SW480 (cell line): ENCODE measurements at regions not wholly inside any gene's neighbourhood (a gene's known extent, or its start where the extent isn't known, plus 50 kb on each side); places are given as distances from the start of the nearest gene placed in this dataset.

ENCODE experiments used
- DNase-seq: peaks from one replicate; pipeline ENCODE4 v3.0.0-alpha.2; 2016; ENCODE audit warnings: low spot score

DNA sequence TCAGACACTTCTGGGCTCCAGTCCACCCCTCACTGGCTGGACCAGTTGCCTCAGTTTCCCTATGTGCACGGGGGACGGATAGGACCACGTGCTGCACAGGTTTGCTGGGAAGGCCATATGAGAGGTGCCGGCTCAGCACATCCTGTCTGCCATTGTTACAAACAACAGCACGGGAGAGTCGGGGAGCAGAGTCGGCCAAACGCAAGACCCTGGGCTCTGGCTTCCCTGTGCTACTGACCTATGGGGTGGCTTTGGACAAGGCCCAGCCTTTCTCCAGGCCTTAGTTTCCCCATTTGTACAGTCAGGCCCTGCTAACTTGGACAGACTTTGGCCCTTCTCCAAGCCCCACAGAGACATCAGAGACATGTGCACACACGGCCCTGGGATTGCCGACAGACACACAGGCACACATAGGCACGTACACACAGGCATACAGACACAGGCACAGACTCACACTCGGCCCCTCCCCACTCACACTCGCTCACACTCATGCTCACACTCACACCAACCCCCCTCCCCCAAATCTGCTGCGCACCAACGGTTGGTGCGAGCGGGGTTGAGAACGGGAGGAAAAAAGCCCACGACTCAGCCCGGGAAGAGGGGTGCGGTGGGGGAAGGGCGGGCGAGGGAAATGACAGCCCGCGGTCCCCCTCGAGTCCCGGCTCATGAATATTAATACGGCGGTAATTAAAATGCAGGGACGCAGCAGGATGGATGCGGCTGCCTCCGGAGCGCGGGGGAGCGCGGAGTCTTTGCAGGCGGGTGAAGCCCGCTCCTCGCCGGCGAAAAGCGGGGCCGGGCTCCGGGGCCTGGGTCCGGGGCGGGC is 133.0 kb downstream of the C9orf50 start:
- peak; percentile 78 for DNase-seq

DNA sequence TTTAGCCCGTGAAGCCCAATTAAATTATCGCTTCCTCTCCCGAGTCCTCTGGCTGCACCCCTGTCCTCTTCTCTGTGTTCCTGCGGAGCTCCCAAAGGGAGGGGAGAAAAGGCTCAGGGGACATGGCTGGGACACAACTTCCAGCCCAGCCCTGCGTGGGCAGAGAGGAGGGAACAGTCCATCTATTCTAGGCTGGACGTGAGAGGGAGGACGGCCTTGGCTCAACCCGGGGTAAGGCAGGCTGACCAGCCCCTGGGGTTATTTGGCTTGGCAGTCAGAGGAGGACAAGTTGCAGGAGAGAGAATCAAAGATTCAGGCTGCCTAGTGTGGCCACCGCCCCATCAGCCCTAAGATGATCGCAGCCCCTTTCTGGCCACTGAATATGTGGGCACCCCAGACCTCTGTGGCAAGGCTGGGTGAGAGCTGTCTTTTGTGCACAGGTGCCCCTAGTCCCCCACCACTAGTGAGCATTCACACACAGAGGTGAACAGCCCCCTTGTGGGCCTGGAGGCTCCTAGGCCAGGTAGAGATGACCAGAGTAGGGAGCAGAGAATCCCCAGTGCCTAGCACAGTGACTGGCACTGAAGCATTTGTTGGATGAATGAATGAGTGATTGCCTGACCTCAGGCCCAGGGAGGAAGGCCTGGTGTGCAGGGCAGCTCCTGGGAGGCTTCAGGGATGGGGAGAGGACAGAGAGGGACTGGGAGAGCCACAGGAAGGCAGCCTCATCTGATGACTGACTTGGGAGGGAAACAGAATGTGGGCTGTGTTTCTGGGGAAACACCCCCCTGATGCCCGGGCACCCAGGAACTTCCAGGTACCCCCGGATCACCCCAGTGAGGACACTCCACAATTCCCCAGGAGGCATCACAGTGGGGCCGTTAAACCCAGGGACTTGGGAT is 133.9 kb downstream of the C9orf50 start:
- DNase-seq: no peak

DNA sequence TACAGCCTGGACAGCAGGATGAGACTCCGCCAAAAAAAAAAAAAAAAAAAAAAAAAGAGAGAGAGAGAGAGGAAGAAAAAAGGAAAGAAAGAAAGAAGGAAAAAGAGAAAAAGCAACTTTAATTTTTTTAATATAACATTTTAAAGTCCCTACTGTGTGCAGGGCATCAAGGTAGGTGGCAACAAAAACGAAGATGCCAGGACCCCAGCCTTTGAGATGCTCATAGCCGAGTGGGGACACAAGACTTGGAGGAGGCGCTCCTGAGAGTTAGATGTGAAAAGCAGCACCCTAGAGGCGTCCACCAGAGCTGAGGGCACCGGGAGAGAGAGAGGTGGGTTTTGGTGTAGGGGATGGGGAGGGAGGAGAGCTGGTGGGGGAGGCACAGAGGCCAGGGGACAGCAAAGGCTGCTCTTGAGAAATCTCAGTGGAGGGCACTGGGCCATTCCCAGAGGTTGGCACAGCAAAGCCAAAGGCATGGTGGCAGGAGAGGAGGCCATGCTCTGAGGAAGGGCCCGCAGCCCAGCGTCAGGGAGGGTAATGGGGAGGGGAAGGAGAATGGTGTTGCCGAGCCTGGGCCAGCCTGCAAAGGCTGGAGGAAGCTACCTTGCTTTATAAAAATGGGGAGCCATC is 135.6 kb downstream of the C9orf50 start:
- DNase-seq: no peak

DNA sequence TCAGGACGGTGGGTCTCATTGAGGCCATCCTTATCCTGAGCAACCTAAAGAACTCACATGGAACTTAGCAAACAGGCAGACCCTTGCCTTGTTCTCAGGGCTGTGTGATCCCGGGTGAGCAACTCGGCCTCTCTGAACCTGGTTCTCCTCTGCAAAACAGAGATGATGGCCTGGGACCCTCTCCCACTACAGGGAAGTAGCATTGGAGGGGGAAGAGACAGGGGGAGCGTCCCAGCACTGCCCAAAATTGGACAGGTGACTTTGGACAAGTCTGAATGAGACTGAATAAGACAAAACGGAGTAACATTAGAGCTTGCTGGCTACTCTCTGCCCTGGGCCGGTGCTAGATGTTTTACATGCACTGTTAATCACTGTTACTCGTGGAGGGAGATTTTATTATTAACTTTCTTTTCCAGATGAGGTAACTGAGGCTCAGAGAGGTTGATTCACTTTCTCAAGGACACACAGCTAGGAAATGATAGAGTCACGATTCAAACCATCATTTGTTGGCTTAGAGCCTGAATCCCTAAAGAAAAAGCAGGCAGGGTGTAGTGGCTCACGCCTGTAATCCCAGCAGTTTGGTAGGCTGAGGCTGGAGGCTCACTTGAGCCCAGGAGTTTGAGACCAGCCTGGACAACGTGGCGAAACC is 136.4 kb downstream of the C9orf50 start:
- DNase-seq: no peak

DNA sequence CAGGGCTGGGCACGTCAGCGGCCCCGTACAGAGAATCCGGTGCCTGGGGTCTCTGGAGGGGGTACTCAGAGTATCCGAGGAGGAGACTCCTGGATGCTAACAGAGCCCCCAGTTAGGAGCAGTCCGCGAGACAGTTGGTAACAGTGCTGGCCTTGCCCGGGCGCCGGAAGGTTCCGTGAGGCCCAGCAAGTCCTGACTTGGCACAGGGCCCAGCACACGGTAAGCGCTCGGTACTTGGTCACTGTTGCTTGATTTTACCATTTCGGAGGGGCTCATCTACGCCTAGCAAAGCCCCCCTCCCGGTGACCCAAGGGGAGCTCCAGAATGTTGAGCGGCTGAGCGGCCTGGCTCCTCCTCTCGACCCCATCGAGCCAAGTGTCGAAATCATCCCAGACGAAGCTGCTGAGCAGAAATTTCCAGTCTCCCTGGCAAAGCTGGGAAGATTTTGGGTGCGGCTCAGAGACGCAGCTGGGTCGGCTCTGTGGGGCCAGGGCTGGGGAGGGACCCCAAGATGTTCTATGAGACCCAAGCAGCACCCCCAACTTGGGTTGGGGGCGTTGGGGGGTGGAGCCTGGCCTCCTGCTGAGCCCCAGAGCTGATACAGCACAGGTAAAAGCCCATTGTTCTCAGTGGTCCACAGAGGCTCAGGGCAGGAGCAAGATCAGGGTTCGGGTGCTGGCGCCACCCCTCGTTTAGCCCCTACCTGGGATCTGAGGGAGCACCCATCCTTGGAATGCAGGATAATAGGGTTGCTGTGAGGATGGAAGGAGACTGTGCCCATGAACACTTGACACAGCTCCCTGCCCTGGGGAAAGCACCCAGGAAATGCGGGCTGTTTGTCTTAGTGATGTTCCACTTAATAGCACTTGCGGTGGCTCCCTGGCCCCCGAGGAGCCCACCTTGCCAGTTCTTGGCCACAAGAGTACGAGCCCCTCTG is 137.2 kb downstream of the C9orf50 start:
- DNase-seq: peak; percentile 56

DNA sequence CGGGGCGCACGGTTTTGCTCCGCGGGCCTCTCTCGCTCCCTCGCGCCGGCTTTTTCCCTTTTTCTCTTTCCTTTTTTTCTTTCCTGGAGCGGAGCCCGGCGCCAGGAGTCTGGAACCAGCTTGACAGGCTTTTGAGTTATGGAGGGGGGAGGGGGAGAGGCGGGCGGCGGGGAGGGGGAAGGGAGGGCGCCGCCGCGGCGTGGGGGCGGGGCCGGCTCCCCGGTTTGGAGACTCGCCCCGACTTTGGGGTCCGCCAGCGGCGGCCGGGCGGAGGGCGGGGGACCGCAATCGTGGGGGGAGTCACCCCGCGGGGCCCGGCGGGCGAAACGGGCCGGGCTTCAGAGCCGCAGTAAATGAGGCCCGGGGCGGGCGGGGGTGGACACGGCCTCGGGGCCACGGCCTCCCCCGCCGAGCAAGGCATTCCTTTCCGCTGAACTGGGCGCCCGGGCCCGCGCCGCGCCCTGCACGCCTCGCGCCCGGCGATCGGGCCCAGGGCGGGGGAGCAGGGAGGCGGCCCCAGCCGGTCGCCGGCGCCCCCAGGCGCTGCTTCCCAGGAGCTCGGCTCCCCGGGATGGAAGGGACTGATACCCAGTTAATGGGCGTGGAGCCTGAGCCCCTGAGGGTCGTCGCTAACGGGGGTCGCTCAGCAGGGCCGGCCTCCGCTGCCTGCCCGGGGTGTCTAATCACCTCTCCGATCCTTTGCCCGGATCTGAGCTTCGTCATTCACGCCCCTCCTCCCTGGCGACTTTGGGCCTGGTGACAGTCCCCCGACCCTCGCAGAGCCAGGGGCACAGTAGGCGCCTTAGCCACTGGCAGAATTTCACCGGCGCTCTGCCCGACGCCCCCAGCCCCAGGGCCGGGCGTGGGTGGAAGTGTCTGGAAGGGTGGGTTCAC is 138.1 kb downstream of the C9orf50 start:
- DNase-seq: peak; percentile 79

DNA sequence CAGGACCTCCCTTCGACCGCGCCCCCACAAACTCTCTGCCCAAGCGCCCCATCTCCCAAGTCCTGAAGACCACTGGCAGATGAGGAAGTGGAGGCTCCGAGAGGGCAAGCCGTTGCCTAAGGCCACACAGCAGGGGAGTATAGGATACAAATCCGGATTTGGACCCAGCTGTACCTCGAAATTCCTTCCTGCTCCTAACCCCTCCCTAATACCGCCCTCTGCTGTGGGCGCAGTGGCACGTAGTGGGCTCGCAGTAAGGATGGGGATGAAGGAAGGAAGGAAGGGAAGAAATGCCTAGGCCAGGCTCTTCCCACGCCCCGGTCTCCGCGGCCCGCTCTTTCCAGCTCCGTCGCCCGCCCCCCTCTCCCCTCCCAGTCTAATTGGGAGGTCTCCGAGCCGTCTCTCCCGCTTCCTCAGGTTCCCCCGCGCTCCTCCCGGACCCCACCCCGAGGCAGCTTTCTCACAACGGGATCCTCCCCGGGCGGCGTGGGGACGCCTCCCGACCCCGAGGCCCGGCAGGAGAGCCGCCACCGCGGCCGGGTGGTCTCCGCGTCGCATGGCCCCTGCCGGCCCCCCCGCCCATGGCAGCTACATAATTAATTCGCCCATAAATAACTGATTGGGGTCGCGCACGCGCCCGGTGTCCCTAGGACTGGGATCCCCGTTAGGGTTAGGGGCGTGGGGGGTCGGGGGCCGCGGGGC is 138.9 kb downstream of the C9orf50 start:
- DNase-seq: no peak

DNA sequence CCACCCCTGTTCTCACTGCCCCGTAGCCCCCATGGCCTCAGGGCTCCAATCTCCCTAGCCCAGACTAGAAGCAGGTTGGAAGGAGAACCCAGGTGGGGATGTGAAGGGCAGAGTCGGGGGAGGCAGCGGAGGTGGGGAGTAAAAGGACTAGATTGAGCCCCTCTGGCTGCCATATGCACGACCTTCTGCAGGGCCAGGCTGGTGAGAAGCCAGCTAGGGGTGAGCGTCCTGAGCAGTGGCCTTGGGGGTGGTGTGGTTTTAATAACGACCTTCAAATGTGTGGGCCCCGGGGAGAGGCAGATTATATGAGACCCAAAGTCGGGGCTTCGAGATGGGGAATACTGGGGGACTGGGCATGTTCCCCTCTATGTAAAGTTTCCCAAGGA is 139.5 kb downstream of the C9orf50 start:
- DNase-seq: no peak

DNA sequence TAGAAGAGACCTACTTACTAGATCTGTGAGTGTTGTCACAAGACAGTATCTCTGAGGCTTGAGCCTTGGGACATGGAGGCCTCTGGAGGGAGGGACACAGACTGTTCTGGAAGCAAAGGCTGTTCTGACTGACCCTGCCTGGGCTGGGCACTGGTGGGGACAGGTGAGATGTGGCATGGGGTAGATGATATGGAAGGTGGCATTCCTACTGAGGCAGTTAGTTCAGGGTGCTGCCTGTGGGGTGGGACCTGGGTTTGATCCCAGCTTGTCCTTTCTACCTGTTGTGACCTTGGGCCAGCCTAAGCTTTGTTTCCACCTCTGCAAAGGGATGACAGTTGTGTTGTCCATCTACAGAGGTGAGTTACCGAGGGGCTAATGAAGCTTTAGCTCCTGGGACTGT is 140.2 kb downstream of the C9orf50 start:
- no peak for DNase-seq

DNA sequence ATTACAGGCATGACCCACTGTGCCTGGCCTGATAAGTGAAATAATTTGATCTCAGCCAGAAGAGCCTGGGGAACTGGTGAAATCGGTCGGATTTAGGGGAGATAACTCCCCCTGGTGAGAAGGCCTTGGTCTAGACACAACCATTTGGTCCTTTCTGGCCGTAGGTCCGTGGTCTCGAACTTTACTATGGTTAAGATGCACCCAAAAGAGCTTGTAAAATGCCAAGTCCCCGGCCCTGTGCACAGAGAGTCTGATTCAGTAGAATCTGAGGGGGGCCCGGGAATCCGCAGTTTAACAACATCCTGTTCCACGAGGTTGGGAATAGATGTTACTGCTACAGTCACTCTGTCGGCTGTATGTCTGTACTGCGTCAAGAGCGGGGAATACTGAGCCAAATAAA is 140.7 kb downstream of the C9orf50 start:
- no peak for DNase-seq

DNA sequence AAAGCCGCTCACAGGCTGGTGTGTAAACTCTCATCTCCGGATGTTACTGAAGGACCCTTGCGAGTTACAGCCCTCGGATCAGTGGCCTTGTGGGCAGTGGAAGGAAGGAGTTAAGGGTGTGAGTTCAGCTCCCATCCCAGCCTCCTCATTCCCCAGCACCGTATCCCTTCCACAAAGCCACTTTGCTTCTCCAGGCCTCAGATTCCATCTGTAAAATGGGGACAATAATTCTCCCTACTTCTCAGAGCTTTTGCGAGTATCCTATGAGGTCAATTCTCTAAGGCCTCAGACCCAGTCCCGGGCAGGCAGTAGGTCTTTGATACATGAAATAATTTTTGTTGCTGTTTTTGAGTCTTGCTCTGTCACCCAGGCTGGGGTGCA is 141.3 kb downstream of the C9orf50 start:
- no peak for DNase-seq

DNA sequence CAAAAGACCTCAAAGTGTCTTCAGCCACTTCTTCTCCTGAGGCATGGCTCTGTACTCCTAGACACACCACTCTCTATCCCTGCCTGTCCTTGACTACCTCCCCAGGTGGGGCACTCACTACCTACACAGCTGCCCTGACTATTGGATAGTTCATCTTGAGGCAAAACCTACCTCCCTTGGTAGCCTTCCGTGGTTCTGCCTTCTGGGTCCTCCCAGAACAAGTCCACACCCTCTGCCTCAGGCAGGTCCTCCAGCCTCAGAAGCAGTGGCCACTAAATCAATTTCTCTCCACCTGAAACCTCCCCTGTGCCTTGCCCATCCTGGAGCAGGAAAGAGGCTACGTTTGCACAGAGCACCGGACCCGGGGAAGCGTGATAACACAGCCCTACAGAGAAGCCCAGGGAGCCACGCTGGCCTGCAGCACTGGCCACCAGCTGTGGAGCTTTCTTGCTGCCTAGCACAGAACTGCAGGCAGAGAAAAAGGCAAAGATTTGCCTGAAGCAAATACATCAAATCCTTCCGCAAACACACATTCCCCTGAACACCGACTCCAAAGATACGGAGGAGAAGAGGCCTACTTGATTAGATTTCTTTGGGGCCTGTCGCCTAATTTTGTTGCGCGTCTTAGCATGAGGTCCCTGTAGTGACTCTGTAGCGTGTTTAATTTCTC is 141.8 kb downstream of the C9orf50 start:
- no peak for DNase-seq

DNA sequence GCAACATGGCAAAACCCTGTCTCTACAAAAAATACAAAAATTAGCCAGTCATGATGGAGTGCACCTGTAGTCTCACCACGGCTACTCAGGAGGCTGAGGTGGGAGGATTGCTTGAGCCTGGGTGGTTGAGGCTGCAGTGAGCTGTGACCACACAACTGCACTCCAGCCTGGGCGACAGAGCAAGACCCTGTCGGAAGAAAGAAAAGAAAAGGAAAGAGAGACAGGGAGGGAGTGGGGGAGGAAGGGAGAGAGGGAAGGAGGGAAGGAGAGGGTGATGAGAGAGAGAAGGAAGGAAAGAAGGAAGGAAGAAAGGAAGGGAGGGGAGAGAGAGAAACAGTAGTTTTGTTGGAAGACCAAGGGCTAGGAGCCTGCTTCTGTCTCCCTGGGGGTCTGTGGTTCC is 142.4 kb downstream of the C9orf50 start:
- no peak for DNase-seq

DNA sequence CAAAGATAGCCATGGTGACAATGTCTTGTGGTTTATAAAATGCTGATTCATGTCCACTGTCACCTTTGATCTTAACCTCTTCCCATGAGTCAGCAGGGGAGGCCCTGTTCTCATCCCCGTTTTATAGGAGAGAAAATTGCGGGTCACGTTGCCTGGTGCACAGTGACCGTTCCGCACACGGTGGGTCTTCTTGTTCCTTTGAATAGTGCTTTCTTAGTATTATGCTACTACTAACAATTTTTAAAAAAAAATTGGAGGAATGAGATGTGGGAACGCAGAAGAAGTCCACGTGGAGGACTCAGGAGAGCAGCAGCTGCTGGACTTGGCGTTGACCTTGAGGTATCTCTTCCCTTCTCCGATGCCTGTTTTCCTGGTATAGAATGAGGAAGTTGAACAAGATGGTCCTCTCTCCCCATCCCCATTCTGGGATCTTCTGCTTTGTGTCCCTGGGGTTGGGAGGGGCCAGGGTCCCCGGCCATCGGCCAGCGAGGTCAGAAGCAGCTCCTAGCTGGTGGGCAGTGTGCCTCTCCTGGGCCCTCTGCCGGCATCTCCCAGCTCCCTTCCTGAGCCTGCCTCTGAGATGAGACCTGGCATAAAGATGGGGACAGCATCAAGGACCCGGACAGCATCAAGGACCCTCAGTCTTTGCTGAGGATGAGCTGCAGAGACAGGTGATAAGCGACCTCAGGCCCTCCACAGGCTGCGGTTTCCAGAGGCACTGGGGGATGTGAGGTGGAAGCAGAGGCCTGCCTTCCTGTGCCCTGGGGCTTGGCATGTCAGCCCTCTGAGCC is 143.9 kb downstream of the C9orf50 start:
- peak; percentile 90 for DNase-seq

DNA sequence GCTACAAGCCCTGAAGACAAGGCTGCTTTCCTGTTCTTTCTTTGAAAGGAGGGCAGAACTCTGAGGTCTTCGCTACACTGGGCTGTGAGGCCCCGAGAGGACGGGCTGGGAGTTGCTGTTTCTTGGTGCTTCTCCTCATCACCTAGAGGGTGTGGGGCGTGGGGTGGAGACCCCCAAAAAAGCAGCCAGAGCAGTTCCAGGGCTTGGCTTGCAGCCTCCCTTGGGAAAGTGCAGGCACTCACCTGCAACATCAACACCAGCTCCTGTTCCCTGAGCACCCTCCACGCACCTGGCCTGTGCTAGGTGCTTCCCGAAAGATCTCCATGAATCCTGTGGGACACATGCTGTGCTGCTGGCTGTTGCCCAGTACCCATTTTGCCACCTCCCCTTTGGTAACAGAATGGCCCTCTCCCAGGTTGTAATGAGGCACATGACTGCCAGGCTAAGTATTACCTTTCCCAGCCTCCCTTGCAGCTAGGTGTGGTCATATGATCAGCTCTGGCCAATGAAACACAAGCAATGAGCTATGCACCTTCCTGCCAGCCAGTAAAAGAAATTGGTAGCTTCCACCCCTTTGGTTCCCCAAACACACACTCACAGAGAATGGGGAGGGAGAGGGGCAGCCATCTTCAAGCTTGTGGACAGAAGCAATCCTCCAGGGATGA is 146.0 kb downstream of the C9orf50 start:
- no peak for DNase-seq

DNA sequence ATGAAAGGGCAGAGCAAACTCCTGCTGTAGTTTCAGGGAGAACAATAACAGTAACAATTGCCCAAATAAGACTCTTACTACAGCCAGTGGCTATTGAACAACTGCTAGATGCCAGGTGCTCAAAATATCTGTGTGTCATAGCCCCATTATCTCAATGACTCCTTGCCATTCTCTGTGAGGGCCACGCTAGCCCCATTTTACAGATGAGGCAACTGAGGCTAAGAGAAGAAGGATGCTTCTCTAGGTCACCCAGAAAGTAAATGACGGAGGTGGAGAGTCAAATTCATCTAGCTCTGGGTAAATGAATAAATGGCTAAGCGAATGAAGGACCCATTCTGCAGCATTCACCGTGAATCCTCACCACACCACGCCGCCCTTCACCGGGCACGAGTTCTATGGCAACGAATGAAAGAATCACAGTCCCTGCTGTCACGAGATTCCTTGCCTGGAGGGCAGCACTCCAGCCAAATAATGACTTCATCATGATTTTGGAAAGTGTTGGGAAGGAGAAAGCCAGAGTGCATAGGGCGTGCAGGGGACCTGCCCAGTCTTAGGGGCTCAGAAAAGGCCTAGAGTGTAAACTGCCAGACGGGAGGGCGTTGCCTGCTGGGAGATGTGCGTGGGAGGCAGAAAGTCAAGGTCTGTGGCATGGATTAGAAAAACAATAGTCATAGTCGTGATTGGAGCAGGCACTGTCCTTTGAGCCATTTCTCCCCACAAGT is 147.2 kb downstream of the C9orf50 start:
- DNase-seq: peak; percentile 58

DNA sequence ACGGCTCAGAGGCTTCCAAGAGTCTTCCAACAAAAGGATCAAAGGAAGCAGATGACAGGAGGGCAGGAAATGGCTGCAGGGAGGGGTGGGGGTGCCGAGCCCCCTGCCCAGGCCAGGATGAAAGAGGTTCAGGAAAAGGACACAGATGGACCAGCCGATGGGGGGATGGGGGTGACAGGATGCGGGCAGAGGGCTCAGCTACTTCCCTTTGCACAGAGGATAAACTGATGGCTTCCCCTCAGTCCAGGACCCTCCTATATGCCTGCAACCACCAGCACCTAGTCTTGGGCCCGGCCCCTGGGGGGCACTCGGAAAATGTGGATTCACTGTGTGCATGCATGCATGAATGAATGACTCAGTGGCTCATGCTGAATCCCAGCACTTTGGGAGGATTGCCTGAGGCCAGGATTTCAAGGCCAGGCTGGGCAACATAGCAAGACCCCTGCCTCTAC is 148.2 kb downstream of the C9orf50 start:
- no peak for DNase-seq
